BLaER1 treated with 17β-estradiol and CSF1 and Interleukin-3, amounts not matched to agents 10 nM and 100 nM (cell line): ENCODE measurements at regions not wholly inside any gene's neighbourhood (a gene's known extent, or its start where the extent isn't known, plus 50 kb on each side); places are given as distances from the start of the nearest gene placed in this dataset.
"Not testable (repeated sequence)": the region's sequence is repeated elsewhere in the genome, so short reads cannot be mapped to it uniquely, and the experiment has no call there.

Source experiments
- H3K27ac ChIP-seq, 11 experiments: shearing (Covaris generic); formaldehyde crosslinking; 2 replicates each; pipeline ENCODE4 v1.8.1; 2022
- H3K27me3 ChIP-seq, 11 experiments: shearing (Covaris generic); formaldehyde crosslinking; 2 replicates each; pipeline ENCODE4 v1.8.1; 2022
- H3K36me3 ChIP-seq, 11 experiments: shearing (Covaris generic); formaldehyde crosslinking; 2 replicates each; pipeline ENCODE4 v1.8.1; 2022
- H3K4me1 ChIP-seq, 10 experiments: shearing (Covaris generic); formaldehyde crosslinking; 2 replicates each; pipeline ENCODE4 v1.8.1; 2022
- H3K4me2 ChIP-seq, 11 experiments: shearing (Covaris generic); formaldehyde crosslinking; 2 replicates each; pipeline ENCODE4 v1.8.1; 2022
- H3K4me3 ChIP-seq, 10 experiments: shearing (Covaris generic); formaldehyde crosslinking; 2 replicates each; pipeline ENCODE4 v1.8.1; 2022
- H3K9ac ChIP-seq, 11 experiments: shearing (Covaris generic); formaldehyde crosslinking; 2 replicates each; pipeline ENCODE4 v1.8.1; 2022
- H3K9me3 ChIP-seq, 11 experiments: shearing (Covaris generic); formaldehyde crosslinking; replicated peaks in 1 of 11; 2 replicates each; pipeline ENCODE4 v1.8.1; 2022
- H4K20me1 ChIP-seq, 11 experiments: shearing (Covaris generic); formaldehyde crosslinking; 2 replicates each; pipeline ENCODE4 v1.8.1; 2022
- Cebpa-rat ChIP-seq, 11 experiments: shearing (Covaris generic); IDR thresholded peaks; 2 replicates each; pipeline ENCODE4 v1.8.1; 2022

DNA sequence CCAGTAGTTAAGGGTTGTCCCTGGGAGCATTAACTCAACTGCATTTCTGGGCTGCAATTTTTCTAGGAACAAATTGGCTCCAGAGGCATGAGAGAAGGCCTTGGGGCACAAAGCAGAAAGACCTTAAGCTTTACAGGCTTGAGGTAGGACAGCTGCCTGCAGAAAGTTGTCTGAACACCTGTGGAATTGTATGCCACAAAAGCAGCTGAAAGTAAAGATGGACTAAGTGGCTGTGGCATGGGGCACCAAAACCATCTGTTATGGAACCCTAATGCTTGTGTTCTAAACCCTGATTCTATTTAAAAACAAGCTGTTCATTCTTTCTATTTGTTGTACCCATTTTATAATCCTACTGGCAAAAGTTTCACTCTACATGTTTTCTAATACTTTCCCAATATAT lies 515.2 kb downstream of the GLUD2 start:
- Histone ChIP-seq H3K27ac (no peak overlapping the region), H4K20me1 (no peaks in the 10 kb centered on the region), H3K4me1 (peaks cover 0 to 24% (median 0%) of the 10 kb centered on the region in 10 experiments; a peak in 6 of 20 replicates), H3K4me2 (no peak overlapping the region), H3K9ac (no peak overlapping the region), H3K9me3 (no peaks in the 10 kb centered on the region), H3K36me3 (no peaks in the 10 kb centered on the region), H3K4me3 (no peak overlapping the region), H3K27me3 (no peaks in the 10 kb centered on the region)
- no peak for TF ChIP-seq Cebpa-rat (IDR thresholded peaks at IDR 0.05)

DNA sequence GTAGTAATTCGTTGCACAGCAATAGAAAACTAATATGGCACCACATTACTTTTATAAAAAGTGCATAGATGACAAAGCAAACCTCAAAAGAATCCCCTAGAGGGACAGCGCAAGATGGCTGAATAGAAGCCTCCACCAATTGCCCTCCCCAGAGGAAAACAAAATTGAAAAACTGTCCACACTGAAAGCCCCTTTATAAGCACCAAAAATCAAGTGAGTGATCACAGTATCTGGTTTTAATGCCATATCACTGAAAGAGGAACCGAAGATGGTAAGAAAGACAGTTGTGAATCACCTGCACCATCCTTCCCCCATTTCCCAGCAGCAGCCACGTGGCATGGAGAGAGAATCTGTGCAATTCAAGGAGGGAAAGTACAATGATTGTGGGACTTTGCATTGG lies 522.2 kb downstream of the GLUD2 start:
- Histone ChIP-seq H3K9ac (no peak overlapping the region), H3K9me3 (peaks cover 0 to 6% (median 0%) of the 10 kb centered on the region in 11 experiments; a peak in 1 of 22 replicates), H3K27me3 (no peaks in the 10 kb centered on the region), H3K4me3 (no peak overlapping the region), H3K4me1 (no peaks in the 10 kb centered on the region), H3K27ac (no peak overlapping the region), H4K20me1 (no peaks in the 10 kb centered on the region), H3K4me2 (no peak overlapping the region), H3K36me3 (no peaks in the 10 kb centered on the region)
- TF ChIP-seq Cebpa-rat (IDR thresholded peaks at IDR 0.05): no peak

DNA sequence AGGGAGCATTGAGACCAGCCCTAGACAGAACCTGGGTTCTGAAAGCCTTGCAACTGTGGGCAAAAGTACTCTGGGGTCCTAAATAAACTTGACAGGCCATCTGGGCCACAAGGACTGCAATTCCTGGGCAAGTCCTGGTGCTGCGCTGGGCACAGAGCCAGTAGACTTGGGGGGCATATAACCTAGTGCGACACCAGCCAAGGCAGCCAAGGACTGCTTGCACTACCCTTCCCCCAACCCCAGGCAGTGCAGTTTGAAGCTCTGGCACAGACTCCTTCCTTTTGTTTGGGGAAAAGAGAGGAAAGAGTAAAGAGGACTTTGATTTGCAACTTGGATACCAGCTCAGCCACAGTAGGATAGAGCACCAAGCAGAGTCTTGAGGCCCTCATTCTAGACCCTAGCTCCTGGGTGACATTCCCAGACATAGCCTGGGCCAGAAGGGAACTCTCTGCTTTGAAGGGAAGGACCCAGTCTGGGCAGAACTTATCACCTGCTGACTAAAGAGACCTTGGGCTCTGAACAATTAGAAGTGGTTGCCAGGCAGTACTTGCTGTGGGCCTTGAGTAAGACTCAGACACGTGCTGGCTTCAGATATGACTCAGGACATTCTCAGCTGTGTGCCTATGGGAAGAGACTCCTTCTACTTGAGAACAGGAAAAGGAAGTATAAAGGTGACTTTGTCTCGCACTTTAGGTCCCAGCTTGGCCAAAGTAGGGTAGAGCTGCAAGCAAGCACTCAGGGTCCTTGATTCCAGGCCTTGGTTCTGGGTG lies 522.8 kb downstream of the GLUD2 start:
- Histone ChIP-seq H3K4me2 (no peak overlapping the region), H3K27me3 (no peaks in the 10 kb centered on the region), H3K9ac (no peak overlapping the region), H3K27ac (no peak overlapping the region), H4K20me1 (no peaks in the 10 kb centered on the region), H3K4me3 (no peak overlapping the region), H3K4me1 (no peaks in the 10 kb centered on the region), H3K9me3 (peaks cover 0 to 6% (median 0%) of the 10 kb centered on the region in 11 experiments; a peak in 1 of 22 replicates), H3K36me3 (no peaks in the 10 kb centered on the region)
- no peak for TF ChIP-seq Cebpa-rat (IDR thresholded peaks at IDR 0.05)

DNA sequence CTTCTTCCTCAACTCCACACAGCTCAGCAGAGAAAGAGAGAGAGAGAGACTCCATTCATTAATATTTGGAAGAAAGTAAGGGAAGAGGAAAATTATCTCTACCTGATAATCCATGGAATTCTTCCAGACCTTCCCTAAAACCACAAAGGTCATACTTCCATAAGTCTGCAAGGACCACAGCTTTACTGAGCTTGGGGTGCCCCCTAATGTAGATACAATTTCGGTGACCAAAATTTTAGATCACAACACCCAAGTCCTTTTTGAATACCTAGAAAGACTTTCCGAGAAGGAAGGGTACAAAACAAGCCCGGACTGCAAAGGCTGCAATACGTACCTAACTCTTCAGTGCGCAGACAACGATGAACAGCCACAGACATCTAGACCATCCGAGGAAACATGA lies 523.9 kb downstream of the GLUD2 start:
- Histone ChIP-seq H3K27me3 (no peaks in the 10 kb centered on the region), H4K20me1 (no peaks in the 10 kb centered on the region), H3K27ac (no peak overlapping the region), H3K36me3 (no peaks in the 10 kb centered on the region), H3K4me2 (no peak overlapping the region), H3K9ac (no peak overlapping the region), H3K4me3 (no peak overlapping the region), H3K9me3 (peaks cover 0 to 6% (median 0%) of the 10 kb centered on the region in 11 experiments; a peak in 1 of 22 replicates), H3K4me1 (no peaks in the 10 kb centered on the region)
- no peak for TF ChIP-seq Cebpa-rat (IDR thresholded peaks at IDR 0.05)

DNA sequence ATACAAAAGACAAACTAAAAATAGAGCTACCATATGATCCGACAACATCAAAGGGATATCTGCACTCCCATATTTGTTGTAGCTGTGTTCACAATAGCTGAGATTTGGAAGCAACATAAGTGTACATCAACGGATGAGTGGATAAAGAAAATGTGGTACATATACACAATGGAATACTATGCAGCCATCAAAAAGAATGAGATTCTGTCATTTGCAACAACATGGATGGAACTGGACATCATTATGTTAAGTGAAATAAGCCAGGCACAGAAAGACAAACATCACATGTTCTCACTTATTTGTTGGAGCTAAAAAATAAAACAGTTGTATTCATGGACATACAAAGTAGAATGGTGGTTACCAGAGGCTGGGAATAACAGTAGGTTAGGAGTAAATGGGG lies 527.0 kb downstream of the GLUD2 start:
- H3K4me3 ChIP-seq, H3K9ac ChIP-seq, H3K36me3 ChIP-seq, H4K20me1 ChIP-seq, H3K27ac ChIP-seq, H3K27me3 ChIP-seq, H3K4me2 ChIP-seq, H3K9me3 ChIP-seq, H3K4me1 ChIP-seq: not testable (repeated sequence)

DNA sequence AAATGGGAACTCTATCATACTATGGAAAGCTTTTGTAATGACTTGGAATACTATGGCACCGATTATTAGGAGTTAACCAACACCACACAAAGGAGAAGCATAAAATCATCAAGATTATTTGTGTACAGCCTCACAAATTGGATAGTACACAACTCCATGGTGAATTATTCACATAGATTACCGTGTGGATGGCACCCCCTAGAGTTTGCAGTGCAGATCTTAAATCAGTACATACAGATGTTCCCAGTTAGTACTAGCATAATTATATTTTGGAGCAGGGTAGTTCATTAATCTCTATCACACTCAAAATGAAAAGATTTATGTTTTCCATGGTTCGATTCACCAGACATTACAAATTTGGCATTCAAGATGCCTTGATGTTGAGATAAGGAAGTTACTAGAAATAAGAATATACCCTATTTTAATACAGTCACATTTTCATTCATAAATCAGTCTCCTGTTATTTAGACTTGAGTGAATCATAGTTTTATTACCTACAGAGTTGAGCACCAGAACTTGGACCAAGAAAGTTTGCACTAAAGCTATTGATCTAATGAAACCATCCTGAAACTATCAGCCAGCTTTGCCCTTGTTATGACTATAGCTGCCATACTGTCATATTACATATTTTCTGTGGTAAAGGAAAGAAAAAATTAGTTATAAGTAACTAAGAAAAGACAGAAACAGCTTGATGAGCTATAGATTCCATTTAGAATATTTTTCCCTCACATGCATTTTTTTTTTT lies 531.8 kb downstream of the GLUD2 start:
- Histone ChIP-seq H3K4me3 (no peak overlapping the region), H3K4me1 (no peaks in the 10 kb centered on the region), H3K27me3 (no peaks in the 10 kb centered on the region), H3K9me3 (peaks cover 0 to 3% (median 0%) of the 10 kb centered on the region in 11 experiments; a peak in 1 of 22 replicates), H4K20me1 (no peaks in the 10 kb centered on the region), H3K4me2 (no peak overlapping the region), H3K36me3 (no peaks in the 10 kb centered on the region), H3K27ac (no peak overlapping the region), H3K9ac (no peak overlapping the region)
- no peak for TF ChIP-seq Cebpa-rat (IDR thresholded peaks at IDR 0.05)

DNA sequence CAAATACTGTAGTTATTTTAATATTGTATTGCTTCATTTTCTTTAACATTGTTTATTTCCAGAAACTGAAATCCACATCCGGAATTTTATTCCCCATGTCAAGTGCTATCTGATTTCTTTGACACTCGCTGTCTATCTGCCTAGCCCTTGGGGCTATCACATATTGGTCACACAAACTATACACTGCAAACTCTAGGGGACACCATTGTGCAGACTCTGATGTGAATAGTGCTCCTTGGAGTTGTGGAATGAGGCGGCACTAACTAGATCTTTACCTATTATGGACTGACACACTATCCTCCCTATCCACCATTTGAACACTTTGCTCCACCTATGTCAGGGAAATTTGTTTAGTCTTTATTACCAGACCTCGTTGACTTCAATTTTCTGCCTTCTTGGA lies 534.5 kb downstream of the GLUD2 start:
- Histone ChIP-seq H3K27ac (no peak overlapping the region), H3K9ac (no peak overlapping the region), H3K27me3 (no peaks in the 10 kb centered on the region), H3K4me2 (no peak overlapping the region), H3K4me3 (no peak overlapping the region), H3K9me3 (no peaks in the 10 kb centered on the region), H4K20me1 (no peaks in the 10 kb centered on the region), H3K36me3 (no peaks in the 10 kb centered on the region), H3K4me1 (no peaks in the 10 kb centered on the region)
- no peak for TF ChIP-seq Cebpa-rat (IDR thresholded peaks at IDR 0.05)

DNA sequence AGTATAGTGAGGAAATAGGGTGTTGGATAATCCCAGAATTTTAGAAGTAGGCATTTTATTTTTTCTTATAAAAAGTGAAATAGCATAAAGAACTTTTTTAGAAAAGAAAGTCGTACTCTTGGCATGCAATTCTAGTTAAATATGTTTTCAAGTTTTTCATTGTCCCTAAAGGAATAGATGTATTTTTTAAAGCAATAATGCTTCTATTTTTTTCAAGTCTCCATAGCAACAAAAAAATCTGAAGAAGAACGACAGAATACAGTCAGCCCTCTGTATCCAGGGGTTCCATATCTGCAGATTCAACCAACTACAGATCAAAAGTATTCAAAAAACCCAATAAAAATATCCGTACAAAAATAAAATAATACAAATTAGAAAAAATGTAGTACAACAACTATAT lies 538.2 kb downstream of the GLUD2 start:
- Histone ChIP-seq H3K27ac (no peak overlapping the region), H3K36me3 (no peaks in the 10 kb centered on the region), H4K20me1 (no peaks in the 10 kb centered on the region), H3K9me3 (no peaks in the 10 kb centered on the region), H3K4me3 (no peak overlapping the region), H3K4me2 (no peak overlapping the region), H3K9ac (no peak overlapping the region), H3K4me1 (no peaks in the 10 kb centered on the region), H3K27me3 (no peaks in the 10 kb centered on the region)
- TF ChIP-seq Cebpa-rat (IDR thresholded peaks at IDR 0.05): no peak

DNA sequence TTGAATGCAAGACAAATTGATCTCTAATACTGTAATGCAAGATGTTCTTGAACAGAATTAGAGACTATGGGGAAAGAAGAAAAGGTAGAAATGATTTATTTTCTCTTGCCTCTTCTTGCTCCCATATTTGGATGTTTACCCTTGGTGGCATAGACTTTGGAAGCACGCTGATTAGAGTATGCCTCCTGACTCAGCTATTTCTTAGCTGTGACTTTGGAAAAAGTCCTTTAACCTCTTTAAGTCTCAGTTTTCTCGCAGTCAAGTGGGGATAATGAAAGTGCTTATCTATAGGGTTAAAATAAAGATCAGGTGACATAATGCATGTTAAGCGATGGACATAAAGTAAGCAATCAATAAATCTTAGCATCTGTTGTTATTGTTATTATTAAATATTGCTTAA lies 545.5 kb downstream of the GLUD2 start:
- no peak for TF ChIP-seq Cebpa-rat (IDR thresholded peaks at IDR 0.05)
- Histone ChIP-seq H3K9ac (peak overlapping the region in 1 of 11 experiments; percentile 12; a peak in 1 of 22 replicates), H3K27ac (peak overlapping the region in 3 of 11 experiments; percentile 15 to 63 (median 58); a peak in 4 of 22 replicates), H3K27me3 (no peaks in the 10 kb centered on the region), H3K4me3 (no peak overlapping the region), H4K20me1 (no peaks in the 10 kb centered on the region), H3K9me3 (no peaks in the 10 kb centered on the region), H3K36me3 (no peaks in the 10 kb centered on the region), H3K4me1 (peaks cover 0 to 29% (median 0%) of the 10 kb centered on the region in 10 experiments; a peak in 6 of 20 replicates), H3K4me2 (peak overlapping the region in 3 of 11 experiments; percentile 32 to 87 (median 85); a peak in 6 of 22 replicates)
